ENCODE measurements at regions not wholly inside any gene's neighbourhood (a gene's known extent, or its start where the extent isn't known, plus 50 kb on each side); places are given as distances from the start of the nearest gene placed in this dataset.

DNA sequence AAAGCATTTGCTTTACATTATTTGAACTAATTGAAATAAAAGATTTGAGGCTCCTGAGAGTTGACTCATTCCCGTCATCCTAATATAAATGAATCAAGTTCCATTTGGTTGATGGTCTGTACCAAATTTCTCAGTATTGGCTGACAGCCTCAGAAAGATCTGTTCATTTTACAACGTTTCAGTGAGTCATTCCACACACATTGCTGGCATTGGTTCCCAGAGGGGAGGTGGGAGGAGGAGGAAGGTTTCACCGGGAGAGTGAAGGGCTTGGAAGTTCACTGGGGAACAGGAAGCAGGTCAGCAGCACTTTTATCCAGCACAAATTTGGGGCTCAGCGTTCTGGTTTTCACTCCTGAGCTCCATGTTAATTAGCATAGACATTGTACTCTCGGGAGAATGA, 176.7 kb upstream of the CADPS start:
- intact Hi-C loops (cut with DNase I), result no loop called here
- Histone ChIP-seq H3K9me3 (no peaks in the 10 kb centered on the region), H3K27ac (no peak overlapping the region), H3K36me3 (no peaks in the 10 kb centered on the region), H3K27me3 (no peaks in the 10 kb centered on the region), H3K4me1 (no peaks in the 10 kb centered on the region), H3K4me3 (no peak overlapping the region)
- TF ChIP-seq, protein P1, sequence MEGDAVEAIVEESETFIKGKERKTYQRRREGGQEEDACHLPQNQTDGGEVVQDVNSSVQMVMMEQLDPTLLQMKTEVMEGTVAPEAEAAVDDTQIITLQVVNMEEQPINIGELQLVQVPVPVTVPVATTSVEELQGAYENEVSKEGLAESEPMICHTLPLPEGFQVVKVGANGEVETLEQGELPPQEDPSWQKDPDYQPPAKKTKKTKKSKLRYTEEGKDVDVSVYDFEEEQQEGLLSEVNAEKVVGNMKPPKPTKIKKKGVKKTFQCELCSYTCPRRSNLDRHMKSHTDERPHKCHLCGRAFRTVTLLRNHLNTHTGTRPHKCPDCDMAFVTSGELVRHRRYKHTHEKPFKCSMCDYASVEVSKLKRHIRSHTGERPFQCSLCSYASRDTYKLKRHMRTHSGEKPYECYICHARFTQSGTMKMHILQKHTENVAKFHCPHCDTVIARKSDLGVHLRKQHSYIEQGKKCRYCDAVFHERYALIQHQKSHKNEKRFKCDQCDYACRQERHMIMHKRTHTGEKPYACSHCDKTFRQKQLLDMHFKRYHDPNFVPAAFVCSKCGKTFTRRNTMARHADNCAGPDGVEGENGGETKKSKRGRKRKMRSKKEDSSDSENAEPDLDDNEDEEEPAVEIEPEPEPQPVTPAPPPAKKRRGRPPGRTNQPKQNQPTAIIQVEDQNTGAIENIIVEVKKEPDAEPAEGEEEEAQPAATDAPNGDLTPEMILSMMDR (IDR thresholded peaks at IDR 0.05), result no peak
- DNase-seq (ENCODE audit: low spot score in 2 of 2), result no peak

DNA sequence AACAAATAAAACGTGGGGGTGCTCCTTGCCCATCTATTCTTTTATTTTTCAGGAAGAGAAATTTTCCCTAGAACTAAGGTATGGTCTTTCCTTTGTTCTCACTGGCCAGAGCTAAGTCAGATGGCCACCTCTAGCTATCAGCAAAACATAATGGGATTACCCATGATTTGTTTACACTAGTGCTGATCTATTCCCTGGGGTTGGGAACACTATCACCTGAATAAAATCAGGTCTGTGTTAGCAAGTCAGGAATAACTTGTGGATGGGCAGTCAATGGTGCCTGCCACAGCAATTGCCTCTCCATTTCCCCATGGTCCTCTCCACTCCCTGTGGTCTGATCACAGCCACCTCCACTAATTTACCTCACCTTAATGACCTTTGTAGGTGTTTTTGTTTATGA, 181.7 kb upstream of the CADPS start:
- intact Hi-C loops (cut with DNase I), result no loop called here
- no peaks in the 10 kb centered on the region for H3K4me1 ChIP-seq
- H3K27me3 ChIP-seq, result no peaks in the 10 kb centered on the region
- no peaks in the 10 kb centered on the region for H3K36me3 ChIP-seq
- TF ChIP-seq, protein P1 (IDR thresholded peaks at IDR 0.05), result no peak
- no peaks in the 10 kb centered on the region for H3K9me3 ChIP-seq
- H3K4me3 ChIP-seq, result no peak overlapping the region
- no peak overlapping the region for H3K27ac ChIP-seq
- no peak for DNase-seq (ENCODE audit: low spot score in 2 of 2)

- Histone ChIP-seq H3K27me3 (no peaks in the 10 kb centered on the region), H3K27ac (no peak overlapping the region), H3K36me3 (no peaks in the 10 kb centered on the region), H3K4me3 (no peak overlapping the region), H3K9me3 (no peaks in the 10 kb centered on the region), H3K4me1 (no peaks in the 10 kb centered on the region)
- DNase-seq (ENCODE audit: low spot score in 2 of 2), result no peak
- TF ChIP-seq, protein P1 (IDR thresholded peaks at IDR 0.05), result no peak
- intact Hi-C loops (cut with DNase I), result no loop called here
Observed at GRCh38 chr3:63060412-63060811, 185.2 kb upstream of the CADPS start.

- TF ChIP-seq, protein P1 (IDR thresholded peaks at IDR 0.05), result no peak
- Histone ChIP-seq H3K36me3 (no peaks in the 10 kb centered on the region), H3K4me1 (no peaks in the 10 kb centered on the region), H3K9me3 (no peaks in the 10 kb centered on the region), H3K27ac (no peak overlapping the region), H3K4me3 (no peak overlapping the region), H3K27me3 (no peaks in the 10 kb centered on the region)
- DNase-seq (ENCODE audit: low spot score in 2 of 2), result no peak
- intact Hi-C loops (cut with DNase I), result no loop called here
Observed at GRCh38 chr3:63061449-63061848, 186.2 kb upstream of the CADPS start.

DNA sequence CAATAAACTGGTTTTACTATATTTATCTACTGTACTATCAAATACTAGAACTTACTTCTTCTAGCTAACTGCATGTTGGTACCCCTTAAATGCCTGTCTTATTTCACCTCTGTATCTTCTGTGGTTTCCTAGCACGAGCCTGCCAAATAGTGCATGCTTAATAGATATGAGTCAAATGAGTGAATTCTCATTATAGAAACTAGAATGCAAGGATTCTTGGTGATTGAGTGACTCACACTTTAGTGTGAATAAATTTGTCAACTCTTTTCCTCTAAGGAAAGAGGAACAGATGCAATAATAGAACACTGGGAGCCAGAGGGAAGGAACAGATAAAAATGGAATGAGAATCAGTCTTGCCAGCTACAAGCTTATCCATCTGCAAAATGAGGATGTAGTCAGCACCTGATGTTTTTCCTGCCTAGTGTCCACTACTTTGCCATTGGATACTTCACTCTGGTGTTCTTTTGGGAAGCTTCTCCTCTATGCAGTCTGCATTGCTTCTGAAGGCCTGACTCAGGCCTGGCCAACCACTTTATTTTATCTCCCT, 189.1 kb upstream of the CADPS start:
- Histone ChIP-seq H3K4me1 (no peaks in the 10 kb centered on the region), H3K9me3 (no peaks in the 10 kb centered on the region), H3K27me3 (no peaks in the 10 kb centered on the region), H3K4me3 (no peak overlapping the region), H3K27ac (no peak overlapping the region), H3K36me3 (no peaks in the 10 kb centered on the region)
- DNase-seq (ENCODE audit: low spot score in 2 of 2), result no peak
- intact Hi-C loops (cut with DNase I), result no loop called here
- TF ChIP-seq, protein P1 (IDR thresholded peaks at IDR 0.05), result no peak
